ENCODE measurements at regions not wholly inside any gene's neighbourhood (a gene's known extent, or its start where the extent isn't known, plus 50 kb on each side); places are given as distances from the start of the nearest gene placed in this dataset.
"Not testable (repeated sequence)": the region's sequence is repeated elsewhere in the genome, so short reads cannot be mapped to it uniquely, and the experiment has no call there.

DNA sequence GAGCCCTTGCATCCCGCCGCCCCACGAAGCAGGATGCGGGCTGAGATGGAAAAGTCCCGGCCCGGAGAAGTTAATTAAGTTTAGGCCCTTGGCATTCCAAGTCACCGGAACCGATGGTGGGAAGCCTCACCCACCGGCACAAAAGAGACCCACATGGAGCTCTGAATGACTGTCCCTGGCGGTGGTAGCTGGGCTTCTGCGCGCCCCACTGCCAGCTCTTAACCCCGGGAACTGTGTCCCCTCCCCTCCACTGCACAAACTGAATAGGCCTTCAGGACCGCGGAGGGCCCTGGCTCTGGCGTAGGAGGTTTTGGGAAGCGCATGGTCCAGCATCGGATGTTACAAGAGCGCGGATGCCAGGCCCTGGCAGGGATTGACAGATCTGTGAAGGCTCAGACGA, 291.1 kb upstream of the TUT7 start:
- DNase-seq = no peak

DNA sequence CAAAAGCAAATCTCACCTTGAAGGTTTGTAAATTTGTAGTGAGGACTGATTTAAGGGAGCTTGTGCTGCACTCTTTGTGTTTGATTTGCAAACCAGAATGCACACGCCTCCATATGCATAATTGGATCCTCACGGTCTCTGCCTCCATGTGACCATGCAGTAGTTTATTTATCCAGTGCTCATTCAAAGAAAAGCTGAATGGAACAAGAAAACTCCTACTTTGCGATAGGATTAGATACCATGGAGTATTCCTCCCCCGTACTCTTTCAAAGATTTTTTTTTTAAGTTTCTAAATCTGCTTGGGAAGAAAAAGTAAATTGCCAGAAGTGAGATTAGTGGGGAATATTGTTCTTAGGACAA, 290.4 kb upstream of the TUT7 start:
- DNase-seq = no peak

DNA sequence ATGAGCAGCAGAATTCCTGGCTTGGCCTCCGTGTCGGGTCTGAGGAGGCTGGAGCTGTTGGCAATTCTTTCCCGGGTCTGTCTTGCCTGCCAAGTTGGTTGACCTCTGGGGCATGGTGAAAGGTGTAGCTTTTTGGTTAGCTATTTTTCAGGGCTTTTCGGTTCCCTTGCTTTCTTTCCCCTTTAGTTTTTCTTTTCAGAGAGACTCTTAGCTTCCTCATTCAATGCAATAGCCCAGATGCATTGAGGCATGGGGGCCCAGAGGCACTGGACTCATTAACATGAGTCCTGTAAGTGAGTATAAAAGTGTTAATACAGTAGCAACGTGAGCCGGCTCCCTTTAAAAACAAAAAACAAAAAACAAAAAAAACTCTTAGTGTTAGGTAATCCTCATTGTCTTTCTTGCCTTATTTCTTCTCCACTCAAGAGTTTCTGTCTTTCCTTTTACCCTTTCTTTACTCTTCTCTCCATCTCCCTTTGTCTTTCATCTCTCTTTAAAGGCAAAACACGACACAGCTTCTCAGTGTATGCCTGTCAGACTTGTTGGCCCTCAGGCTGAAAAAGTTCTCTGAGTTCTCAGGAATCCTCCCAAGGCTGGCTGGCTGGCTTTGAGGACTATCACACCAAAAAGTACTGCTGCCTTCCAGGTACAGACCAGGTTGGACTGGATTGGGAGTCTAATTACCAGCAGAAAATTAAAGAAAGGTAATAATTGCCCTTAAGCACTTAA, 289.9 kb upstream of the TUT7 start:
- no peak for DNase-seq

DNA sequence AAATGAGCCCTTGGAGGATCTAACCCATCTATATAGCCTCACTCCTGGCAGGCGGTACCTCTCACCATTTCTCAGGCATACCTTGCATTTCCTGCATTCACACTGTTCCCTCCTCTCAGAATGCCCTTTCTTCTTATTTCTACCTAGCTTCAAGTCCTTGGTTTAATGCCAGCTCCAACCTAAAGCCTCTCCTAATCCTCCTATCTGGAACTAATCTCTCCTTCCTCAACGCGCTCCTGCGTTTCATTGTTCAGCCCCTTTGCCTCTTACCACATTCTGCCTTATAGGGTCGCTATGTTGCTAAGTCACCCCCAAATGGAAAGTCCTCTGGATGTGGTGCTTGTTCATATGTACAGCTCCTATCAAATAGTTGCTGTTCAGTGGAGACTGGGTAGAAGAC, 288.5 kb upstream of the TUT7 start:
- no peak for DNase-seq

DNA sequence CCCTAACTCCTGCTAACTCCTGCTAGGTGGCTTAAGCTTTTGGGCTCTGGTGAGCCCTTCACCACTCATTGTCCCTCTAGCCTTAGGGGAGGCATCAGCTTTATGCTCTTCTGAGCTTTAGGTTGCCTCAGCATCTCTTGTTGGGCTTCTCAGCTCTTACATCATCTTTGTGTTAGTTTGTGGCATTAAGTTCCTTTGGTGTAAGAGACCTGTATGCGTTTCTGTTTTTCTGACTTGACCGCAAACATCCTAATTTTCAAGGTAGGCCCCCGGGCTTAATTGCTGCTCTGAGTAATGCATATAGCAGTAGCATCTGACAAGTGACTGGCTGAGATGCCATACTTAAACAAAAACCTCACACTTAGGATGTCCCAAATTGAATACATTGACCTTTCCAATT, 287.8 kb upstream of the TUT7 start:
- DNase-seq = no peak

DNA sequence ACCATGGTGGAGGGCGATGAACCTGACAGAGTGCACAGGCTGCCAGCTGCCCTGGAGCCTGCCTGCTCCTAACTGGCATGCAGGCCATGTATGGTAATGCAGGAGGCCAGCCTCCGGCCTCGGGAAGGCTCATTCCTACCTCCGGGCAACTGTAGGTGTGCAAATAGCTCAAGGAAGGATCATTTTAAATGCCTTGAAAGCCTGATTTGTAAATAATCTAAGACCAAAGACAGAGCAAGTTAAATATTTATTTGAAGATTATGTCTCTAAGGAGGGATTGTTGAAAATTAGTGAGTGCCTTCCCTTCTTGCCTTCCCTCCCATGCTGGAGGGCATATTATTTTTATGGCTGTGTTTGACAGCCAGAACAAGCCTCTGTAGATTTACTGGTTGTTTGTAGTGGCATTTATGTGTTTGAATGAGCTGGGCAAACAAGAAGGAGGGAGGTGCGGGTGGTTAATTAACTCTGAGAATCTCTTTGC, 285.7 kb upstream of the TUT7 start:
- no peak for DNase-seq

DNA sequence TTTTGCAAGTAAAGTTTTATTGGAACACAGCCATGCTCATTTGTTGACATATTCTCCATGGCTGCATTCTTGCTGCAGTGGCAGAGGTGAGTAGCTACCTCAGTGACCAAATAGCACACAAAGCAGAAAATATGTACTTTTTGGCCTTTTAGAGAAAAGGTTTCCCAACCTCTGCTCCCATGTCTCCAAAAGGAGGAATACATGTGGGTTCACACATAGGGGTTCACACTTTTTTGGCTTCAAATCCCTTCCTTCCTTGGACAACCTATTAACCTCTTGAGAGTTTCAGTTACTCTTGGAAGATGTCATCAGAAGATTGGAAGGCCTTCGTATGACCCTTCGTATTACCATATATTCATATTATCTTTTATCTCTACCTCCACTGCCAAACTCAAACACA, 285.1 kb upstream of the TUT7 start:
- DNase-seq = no peak

DNA sequence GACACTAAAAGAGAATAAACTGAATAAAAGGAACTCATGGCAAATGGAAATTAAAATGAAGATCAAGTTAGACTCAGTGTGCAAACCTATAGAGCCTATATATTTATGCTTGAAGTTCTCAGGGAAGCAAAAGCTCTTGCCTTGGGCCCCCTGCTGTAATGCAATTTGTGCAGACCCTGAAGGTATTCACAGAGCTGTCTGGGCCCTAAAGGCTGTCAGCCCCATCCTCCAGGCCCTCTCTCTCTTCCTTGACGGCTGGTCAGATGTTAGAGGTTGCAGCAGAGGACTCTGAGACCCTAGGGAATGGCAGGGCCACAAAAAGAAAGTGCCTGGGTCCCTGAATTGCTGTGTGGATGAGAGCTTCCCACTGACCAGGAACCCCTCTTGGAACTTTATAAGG, 283.9 kb upstream of the TUT7 start:
- no peak for DNase-seq

DNA sequence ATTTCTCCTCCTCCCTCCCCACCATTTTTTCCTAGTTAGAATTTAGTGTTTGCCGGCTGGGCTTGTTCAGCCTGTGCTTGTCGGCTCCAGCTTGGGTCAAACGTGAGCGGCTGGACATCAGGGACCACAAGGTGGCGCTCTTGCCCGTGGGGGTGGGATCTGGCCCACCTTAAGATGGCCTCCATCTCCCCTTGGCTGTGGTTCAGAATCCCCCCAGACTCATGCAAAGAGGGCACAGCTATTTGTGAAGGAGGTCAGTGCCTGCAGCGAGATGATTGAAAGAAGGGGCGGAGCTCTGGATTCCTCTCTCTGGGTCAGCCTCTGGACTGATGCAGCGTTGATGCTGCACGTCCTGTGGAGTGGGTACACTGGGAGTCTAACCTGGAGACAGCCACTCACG, 283.3 kb upstream of the TUT7 start:
- no peak for DNase-seq

DNA sequence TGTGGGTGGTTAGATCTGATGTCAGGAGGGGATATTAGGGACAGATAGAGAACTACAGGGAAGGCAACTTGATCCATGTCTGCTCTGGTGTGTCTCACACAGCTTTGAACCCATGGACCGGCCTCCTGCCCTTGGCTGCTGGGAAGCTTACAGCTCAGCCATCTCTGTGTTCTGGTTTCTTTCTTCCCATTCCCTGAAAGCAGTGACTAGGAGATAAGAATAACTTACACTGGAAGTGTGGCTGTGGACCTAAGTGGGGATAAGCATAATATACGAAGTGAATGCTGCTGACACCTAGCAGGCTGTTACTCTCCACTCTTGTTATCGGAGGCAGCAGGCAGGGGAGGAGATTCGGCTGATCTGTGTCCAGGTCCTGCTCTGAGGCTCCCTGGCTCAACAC, 282.3 kb upstream of the TUT7 start:
- DNase-seq = no peak

DNA sequence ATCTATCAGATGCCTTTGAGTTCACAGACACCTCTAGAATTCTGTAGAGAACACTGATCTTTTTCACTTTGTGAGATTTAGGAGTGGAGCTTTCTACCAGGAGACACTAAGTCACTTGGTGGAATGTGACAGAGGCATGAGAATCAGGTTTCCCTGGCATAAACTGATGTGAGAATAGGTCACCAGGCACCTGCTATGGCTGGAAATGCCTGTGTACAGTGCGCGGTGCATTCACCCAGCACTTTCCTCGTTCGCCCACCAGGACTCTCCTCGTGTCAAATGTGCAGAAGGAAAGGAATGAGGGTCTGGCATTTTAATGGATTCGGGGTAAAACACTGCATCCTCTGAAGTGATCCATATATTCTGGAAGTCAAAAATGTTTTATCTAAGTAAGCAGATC, 281.8 kb upstream of the TUT7 start:
- DNase-seq = no peak

DNA sequence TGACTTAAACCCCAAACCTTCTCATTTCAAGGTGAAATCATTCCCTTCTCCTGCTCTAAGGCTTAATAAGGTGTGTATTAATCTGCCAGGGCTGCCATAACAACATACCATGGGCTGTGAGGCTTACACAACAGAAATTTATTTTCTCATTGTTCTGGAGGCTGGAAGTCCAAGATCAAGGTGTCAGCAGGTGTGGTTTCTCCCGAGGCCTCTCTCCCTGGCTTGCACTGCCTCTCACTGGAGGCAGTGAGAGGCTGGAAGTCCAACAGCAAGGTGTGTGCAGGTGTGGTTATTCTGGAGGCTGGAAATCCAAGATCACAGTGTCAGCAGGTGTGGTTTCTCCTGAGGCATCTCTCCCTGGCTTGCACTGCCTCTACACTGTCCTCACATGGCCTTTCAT, 280.3 kb upstream of the TUT7 start:
- DNase-seq = no peak

DNA sequence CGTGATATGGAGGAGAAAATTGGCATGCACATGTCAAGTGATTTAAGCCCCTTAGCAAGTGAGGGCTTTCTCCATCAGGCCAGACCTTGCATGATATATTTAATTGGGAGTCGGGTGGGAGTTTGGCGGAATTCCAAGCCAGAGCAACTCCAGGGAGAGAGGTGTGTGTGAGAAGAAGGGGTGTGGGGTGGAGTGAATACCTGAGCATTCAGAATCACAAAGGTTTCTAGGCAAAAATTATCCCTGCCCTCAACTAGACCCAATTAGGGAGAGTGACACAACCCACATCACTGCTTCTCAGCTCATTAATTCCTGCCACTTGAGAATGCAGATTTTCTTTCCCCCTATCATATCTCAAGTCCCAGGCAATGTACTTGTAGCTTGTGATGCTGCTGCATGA, 279.7 kb upstream of the TUT7 start:
- DNase-seq = no peak

DNA sequence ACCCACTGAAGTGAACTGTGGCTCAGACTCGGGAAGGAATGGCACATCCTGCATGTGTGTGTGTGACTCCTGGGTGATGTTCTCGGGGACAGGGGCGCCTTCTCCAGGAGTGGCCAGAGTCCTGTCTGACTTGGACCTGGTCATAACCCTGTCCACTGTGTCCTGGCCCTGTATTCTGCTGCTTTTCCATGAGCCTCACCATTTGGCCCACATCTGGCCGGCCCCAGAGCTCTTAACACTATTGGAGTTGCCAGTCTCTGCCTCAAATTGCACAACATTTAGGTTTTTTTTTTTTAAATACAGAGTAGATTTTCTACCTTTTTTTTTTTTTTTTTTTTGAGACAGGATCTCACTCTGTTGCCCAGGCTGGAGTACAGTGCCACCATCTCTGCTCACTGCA, 278.3 kb upstream of the TUT7 start:
- DNase-seq = no peak

DNA sequence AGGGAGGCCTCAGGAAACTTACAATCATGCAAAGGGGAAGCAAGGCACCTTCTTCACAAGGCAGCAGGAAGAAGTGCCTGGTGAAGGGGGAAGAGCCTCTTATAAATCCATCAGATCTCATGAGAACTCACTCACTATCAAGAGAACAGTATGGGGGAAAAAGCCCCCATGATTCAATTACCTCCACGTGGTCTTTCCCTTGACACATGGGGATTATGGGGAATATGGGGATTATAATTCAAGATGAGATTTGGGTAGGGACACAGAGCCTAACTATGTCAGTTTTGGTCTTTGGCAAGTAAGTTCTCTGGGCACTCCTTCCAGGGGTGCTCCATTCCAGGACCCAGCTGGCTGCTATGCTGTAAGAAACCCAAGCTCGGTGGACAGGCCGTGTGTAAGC, 275.3 kb upstream of the TUT7 start:
- DNase-seq = no peak

DNA sequence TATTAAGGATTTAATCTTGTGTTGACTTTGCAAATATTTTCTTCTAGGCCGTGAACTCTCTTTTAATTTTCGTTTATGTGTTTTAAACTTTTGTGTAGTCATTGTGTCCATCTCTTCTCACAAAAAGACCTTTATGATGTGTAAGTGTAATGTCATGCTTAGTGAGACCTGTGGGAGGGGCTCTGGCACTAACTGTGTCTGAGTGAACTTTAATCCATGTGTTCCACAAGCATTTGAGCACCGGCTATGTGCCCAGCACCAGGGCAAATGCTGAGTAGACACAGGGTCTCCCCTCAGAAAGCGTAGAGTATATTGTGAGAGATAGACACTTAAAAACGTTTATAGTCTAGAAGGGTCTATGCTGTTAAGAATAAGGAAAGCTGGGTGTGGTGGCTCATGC, 272.6 kb upstream of the TUT7 start:
- no peak for DNase-seq

DNA sequence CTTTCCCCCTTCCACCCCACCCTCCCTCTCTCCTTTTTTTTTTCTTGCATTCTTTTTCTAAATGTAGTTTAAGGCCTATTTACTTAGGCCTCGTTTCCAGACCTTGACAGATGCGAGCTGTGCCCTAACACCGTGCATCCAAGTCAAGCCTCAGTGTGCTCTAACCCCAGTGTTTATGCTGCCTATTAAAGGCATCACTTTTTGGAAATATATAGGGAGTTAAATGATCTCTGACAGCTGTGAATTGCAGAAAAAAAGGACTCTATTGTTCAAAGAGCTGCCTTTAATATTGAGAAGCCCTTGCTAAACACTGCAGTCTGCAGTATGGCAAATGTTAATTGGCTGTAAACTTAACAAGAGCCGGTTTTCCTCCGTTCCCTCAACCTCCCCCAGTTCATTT, 270.4 kb upstream of the TUT7 start:
- no peak for DNase-seq

DNA sequence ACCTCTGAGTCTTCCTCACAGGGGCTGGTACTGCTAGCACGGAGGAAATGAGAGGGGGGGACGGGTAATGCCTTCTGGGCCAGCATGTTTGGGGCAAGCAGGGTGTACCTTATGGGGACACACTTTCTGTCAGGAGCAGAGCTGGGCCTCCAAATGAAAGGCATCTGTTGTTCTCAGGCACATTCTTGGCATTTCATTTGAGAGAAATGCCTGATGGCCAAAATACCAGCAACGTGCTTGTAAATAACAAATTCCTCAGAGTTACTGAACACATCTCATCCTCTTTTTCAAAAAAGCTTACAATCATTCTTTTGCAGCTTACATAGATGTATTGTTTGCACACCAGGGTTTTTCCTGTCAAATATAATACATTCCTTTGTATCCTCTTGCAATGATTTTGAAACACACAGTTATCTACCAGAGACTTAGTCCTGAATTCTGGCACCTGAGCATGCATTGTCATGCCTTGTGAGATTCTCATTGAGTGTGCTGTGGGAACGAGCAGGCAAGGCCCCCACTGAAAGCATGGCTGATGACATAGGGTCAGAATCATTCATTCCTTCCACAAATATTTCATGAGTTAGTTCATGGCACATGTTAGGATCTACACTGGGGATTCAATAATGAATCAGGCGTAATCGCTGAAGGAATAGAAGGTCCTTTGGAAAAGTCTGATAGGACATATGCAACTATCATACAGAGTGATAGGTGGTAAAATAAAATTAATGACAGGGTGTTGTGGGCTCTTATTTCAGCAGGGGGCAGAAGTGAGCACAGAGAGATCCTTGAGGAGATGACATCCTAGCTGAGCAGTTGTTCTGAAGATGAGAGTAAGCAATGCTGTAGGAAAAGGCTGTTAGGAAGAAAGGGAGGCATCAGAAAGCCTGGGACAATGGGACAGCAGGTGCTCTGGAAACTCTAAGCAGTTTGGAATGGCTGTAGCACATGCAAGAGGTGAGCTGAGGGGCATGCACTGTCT, 260.9 kb upstream of the TUT7 start:
- peak; percentile 33 for DNase-seq

DNA sequence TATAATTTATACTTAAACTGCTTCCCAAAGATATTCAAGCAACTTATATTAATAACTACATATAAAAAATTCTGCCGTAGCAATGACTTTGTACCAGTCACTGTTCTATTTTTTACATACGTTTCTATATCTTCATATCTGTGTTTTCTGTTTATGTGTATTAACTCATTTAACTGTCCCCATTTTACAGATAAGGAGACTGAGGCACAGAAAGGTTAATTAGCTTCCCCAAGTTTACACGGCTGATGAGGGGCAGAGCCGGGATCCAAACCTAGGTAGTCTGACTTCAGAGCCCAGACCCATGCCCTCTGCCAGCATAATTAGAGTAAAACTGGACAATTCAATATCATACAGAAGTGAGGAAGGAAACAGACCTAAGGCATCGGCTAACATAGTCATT, 259.7 kb upstream of the TUT7 start:
- no peak for DNase-seq

DNA sequence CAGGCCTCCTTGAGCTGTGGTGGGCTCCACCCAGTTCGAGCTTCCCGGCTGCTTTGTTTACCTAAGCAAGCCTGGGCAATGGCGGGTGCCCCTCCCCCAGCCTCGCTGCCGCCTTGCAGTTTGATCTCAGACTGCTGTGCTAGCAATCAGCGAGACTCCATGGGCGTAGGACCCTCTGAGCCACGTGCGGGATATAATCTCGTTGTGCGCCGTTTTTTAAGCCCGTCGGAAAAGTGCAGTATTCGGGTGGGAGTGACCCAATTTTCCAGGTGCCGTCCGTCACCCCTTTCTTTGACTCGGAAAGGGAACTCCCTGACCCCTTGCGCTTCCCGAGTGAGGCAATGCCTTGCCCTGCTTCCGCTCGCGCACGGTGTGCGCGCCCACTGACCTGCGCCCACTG, 257.3 kb upstream of the TUT7 start:
- DNase-seq = not testable (repeated sequence)

DNA sequence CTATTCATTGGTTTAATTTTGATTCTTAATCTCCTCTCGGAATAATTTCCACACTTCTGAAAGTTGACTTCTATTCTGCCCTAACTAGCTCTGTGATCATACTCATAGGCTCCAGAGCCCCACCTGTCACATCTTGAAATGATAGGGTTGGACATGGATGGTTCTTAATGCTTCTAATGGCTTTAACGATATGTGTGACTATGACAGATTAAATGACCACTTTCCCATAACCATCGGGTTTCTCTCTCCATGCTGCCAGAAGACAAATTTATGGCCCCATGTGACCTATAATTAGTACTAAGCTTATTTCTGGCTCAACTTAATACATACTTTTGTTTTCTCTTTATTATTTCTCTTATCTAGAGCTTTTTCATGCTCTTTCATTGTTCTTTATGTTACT, 251.1 kb upstream of the TUT7 start:
- no peak for DNase-seq

DNA sequence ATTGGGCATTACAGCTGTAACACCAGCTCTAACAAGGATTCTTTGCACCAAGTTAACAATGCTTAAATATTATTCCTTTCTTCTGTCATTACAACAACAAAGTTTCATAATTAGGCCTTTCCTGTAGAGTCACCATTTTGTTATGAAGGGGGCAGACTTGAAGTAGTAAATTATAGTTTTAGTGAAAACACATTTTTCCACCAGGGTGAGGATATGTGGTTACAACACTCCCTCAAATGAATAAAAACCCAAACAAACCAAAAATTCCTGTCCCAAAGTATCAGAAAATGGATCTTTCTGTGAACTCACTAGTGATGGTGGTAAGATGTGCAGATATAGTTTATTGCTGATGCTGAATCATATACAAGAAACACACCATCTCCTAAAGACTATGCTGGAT, 250.5 kb upstream of the TUT7 start:
- DNase-seq = peak; percentile 66

DNA sequence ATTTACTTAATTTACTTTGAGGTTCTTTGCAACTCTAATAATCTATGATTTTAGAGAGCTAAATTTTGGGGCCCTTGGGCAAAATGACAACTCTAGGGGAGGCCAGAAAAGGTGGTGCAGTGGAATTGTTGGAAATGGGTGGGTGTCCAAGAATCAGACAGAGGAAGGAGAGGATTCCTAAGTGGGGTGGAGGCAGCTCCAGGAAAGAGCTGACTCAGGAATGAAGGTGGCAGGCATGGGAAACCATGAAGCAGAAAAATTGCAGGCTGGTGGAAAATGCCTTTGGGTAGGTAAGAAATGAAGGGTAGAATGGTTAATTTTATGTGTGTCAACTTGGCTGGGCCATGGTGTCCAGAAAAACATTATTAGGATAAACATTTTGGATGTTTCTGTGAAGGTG, 248.5 kb upstream of the TUT7 start:
- DNase-seq = no peak

DNA sequence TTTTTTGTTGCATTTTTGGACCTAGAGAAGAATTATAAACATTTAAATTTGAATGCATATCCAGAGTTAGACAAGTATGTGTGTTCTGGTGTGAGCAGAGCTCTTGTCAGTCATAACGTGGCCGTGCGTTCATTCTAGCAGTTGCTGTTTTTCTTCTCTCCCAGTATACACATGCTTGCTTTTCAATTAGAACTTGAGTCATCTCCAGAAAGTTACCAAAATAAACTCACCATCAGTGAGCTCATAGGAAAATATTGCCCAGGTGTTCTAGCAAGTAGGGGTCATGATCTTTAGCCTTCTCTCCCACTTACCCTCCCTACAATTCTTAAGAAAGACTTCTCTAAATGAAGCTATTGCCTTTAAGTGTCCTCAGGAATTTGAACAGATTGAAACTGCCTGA, 247.5 kb upstream of the TUT7 start:
- DNase-seq = no peak
